Activated CD8-positive, alpha-beta T cell treated with anti-CD3 and anti-CD28 coated beads, Interleukin-2, amount 10 ng/mL, durations not matched to agents 7 days and 5 days (primary cell): ENCODE measurements at regions not wholly inside any gene's neighbourhood (a gene's known extent, or its start where the extent isn't known, plus 50 kb on each side); places are given as distances from the start of the nearest gene placed in this dataset.
"Not testable (repeated sequence)": the region's sequence is repeated elsewhere in the genome, so short reads cannot be mapped to it uniquely, and the experiment has no call there.

Experiments
- ATAC-seq: fragments of 150-1000 bp; cut with Tn5 transposase; one replicate; pipeline ENCODE4 v1.10.0; 2021; ENCODE audit warnings: moderate library complexity
- CTCF ChIA-PET: fragments of 350-600 bp; sonication (Branson Sonifier 250); formaldehyde crosslinking; loops from one replicate; lab custom pipeline; 2021; ENCODE audit warnings: antibody characterized with exemption; lab: Charles Lee
- POLR2A ChIA-PET: fragments of 350-600 bp; sonication (Branson Sonifier 250); formaldehyde crosslinking; loops from one replicate; lab custom pipeline; 2021; ENCODE audit warnings: antibody characterized with exemption; lab: Charles Lee
- DNase-seq: peaks from one replicate; pipeline ENCODE4 v3.0.0-alpha.2; 2020
- H3K27ac Mint-ChIP-seq: one replicate; pipeline ENCODE4 v1.8.0; 2021; ENCODE audit warnings: mild to moderate bottlenecking, mixed read lengths
- H3K27me3 Mint-ChIP-seq: one replicate; pipeline ENCODE4 v1.8.0; 2021; ENCODE audit warnings: low read depth, mixed read lengths
- H3K36me3 Mint-ChIP-seq: one replicate; pipeline ENCODE4 v1.8.0; 2021; ENCODE audit warnings: low read depth, mixed read lengths
- H3K4me1 Mint-ChIP-seq: one replicate; pipeline ENCODE4 v1.8.0; 2021; ENCODE audit warnings: low read depth, mixed read lengths
- H3K4me3 Mint-ChIP-seq: one replicate; pipeline ENCODE4 v1.8.0; 2021; ENCODE audit warnings: mild to moderate bottlenecking, mixed read lengths
- H3K9me3 Mint-ChIP-seq: one replicate; pipeline ENCODE4 v1.8.0; 2022; ENCODE audit warnings: mixed read lengths; ENCODE audit not compliant: insufficient read depth

DNA sequence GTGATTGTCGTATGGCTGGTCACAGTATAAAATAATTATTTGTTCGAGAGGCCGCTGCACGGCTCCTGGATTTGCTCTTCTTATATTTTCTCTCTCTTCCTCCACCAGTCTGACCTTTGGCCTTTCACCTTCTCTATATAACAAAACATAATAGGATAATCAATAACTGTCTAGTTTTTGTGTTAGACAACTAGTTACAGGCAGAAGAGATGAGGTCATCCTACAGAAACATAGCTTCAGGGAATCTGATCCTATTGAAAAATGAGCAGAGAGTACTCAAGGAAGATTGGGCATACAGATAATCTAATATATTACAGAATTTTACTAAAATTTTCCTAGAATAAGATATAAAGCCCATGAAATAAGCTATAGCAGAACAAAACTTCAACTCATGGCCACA, 731.3 kb upstream of the SLC39A10 start:
- DNase-seq (no peak), ATAC-seq (no peak)
- H3K4me1 Mint-ChIP-seq, result no peaks in the 10 kb centered on the region
- no peak overlapping the region for H3K4me3 Mint-ChIP-seq
- H3K9me3 Mint-ChIP-seq, result no peaks in the 10 kb centered on the region
- ChIA-PET CTCF (no interaction called here), POLR2A (no interaction called here)
- H3K27ac Mint-ChIP-seq, result no peak overlapping the region
- no peaks in the 10 kb centered on the region for H3K36me3 Mint-ChIP-seq
- H3K27me3 Mint-ChIP-seq, result no peaks in the 10 kb centered on the region

DNA sequence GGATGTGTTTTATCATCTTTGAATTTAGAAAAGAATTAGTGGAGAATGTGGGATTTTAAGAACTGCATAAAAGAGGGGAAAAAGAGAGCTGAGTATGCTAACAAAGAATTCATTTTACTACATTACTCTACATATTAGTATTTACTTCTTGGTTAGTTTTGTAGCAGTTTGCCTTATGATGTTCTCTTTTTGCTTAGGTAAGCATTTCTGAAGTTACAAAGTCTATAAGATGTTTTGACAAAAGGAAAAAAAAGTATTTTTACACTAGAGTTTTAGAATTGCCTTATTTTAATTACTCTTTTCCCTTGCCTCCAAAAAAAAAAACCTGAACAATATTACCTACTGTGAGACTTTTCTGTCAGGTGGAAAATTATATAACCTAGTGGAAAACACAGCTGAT, 739.5 kb upstream of the SLC39A10 start:
- ChIA-PET CTCF (no interaction called here), POLR2A (no interaction called here)
- ATAC-seq (no peak), DNase-seq (no peak)
- Mint-ChIP-seq H3K27me3 (no peaks in the 10 kb centered on the region), H3K9me3 (no peaks in the 10 kb centered on the region), H3K4me3 (no peak overlapping the region), H3K4me1 (no peaks in the 10 kb centered on the region), H3K27ac (no peak overlapping the region), H3K36me3 (no peaks in the 10 kb centered on the region)

DNA sequence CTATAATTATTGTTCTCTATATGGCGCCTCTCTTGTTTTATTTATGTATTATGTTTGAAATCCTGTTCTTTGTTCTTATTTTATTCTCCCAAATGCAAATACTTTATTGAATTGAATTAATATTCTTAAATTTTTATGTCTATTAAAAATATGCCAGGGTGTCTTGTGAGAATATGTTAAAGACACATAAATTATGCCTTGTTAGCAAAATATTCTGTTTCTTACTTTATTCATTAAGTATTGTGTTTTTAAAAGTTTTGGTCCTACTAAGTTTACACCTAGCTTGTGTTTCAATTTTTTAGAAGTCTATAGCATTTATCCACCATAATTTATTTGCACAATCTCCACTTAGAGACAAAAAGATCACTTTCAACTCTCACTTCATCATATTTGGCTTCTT, 741.5 kb upstream of the SLC39A10 start:
- Mint-ChIP-seq H3K9me3 (no peaks in the 10 kb centered on the region), H3K4me1 (no peaks in the 10 kb centered on the region), H3K27ac (no peak overlapping the region), H3K27me3 (no peaks in the 10 kb centered on the region), H3K4me3 (no peak overlapping the region), H3K36me3 (no peaks in the 10 kb centered on the region)
- CTCF ChIA-PET, result no interaction called here
- POLR2A ChIA-PET, result no interaction called here
- no peak for DNase-seq
- no peak for ATAC-seq

DNA sequence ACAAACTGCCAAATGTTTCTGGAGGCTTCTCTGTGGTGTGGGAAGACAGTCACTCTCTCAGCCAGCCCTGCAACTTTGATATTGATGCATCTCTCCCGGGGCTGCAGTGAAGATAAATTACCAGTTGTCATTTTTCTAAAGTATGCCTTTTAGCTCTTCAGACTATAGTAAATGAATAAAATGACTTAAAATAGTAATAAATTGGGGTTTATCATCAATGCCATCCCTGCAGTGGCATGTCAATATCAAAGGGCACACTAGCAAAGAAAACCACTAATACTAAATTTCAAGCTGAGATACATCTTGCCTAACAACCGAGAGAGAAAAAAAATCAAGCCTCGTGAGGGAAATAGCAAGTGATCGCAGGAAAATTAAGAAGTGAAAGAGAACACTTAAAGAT, 749.5 kb upstream of the SLC39A10 start:
- Mint-ChIP-seq H3K4me1 (no peaks in the 10 kb centered on the region), H3K36me3 (no peaks in the 10 kb centered on the region), H3K4me3 (no peak overlapping the region), H3K27ac (no peak overlapping the region), H3K27me3 (no peaks in the 10 kb centered on the region), H3K9me3 (no peaks in the 10 kb centered on the region)
- DNase-seq (no peak), ATAC-seq (no peak)
- CTCF ChIA-PET, result no interaction called here
- POLR2A ChIA-PET, result no interaction called here

DNA sequence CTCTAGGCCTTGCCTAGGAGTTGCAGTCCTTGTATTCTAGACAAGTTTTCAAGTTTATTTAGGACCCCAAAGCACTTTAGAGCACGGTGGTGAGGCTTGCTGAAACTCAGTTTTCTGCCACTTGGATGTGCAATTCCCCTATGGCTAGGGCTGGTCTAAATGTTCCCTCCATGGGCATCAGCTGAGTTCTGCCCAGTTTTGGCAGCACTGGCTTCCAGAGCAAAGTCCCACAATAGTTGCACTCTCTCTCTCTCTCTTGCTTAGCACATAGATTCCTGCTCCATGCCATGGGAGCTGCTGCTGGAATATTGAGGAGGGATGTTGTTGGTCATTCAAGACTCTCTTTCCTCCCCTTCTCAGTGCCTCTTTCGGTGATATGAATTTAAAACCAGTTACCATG, 760.2 kb upstream of the SLC39A10 start:
- H3K27me3 Mint-ChIP-seq, result no peaks in the 10 kb centered on the region

DNA sequence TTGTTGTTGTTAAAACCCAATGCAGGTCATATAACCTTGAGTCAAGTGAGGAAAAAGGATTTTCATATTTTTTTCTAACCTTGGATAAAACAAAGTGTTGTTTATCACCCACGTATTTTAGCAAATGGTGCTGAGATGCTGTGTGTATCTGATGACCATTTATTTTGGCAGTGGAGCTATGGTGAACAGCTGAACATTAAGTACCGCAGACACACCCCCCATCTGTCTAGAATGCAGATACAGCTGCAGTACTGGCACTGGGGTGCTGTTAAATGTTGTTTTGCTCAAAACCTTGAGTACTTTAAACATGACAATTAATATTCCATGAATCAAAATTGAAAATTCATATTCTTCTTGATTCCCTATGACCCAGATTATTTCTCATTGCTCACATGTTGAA, 773.3 kb upstream of the SLC39A10 start:
- POLR2A ChIA-PET, result no interaction called here
- no peaks in the 10 kb centered on the region for H3K9me3 Mint-ChIP-seq
- H3K4me1 Mint-ChIP-seq, result no peaks in the 10 kb centered on the region
- H3K36me3 Mint-ChIP-seq, result no peaks in the 10 kb centered on the region
- H3K27me3 Mint-ChIP-seq, result no peaks in the 10 kb centered on the region
- CTCF ChIA-PET, result no interaction called here
- DNase-seq (no peak), ATAC-seq (no peak)
- no peak overlapping the region for H3K4me3 Mint-ChIP-seq
- H3K27ac Mint-ChIP-seq, result no peak overlapping the region

More for the DNA sequence above, 760.2 kb upstream of the SLC39A10 start:
- Mint-ChIP-seq H3K4me1 (no peaks in the 10 kb centered on the region), H3K27ac (no peak overlapping the region), H3K4me3 (no peak overlapping the region), H3K9me3 (no peaks in the 10 kb centered on the region), H3K36me3 (no peaks in the 10 kb centered on the region)
- DNase-seq (no peak), ATAC-seq (no peak)
- ChIA-PET POLR2A (no interaction called here), CTCF (no interaction called here)

DNA sequence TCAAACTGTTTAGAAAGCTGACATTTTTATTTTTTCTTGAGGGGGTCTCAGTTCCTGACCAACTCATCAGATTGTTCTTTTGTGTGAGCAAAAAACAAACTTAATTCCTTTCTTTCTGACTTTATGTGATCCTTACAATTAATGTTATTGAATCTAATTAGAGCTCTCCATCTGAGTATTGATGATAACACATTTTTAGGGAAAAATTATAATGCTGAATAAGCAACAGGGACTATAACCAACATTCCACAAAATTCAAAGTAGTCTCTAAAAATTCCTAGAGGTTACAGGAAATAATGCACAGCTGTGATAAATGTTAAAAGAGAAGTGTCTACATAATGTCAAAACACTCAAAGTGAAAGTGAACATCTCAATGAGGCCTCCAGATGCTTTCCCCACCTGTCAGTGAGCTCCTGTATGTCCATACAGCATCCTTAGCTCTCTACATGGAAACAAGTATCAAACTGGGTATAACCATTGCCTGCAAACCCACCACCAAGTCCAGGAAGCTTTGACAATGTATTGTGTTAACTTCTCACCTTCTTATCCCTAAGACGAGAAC, 786.0 kb upstream of the SLC39A10 start:
- Mint-ChIP-seq H3K27me3 (no peaks in the 10 kb centered on the region), H3K36me3 (no peaks in the 10 kb centered on the region), H3K4me3 (no peak overlapping the region), H3K9me3 (no peaks in the 10 kb centered on the region), H3K27ac (no peak overlapping the region), H3K4me1 (no peaks in the 10 kb centered on the region)
- CTCF ChIA-PET, result no interaction called here
- ATAC-seq, result no peak
- no peak for DNase-seq
- POLR2A ChIA-PET, result no interaction called here

DNA sequence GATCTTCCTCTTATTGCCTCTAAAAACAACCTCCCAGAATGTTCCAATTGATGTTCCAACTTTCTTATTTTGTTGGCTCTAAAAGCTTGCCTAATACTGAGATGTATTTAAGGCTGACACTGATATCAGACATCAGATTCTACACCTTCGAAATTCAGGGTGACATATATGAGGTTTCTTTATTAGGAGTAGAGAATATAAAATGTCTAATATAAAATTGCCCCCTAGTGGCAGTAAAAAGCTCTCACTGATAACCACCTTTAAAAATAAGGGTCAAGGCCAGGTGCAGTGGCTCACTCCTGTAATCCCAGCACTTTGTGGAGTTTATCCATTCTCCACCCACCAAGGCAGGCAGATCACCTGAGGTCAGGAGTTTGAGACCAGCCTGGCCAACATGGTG, 789.7 kb upstream of the SLC39A10 start:
- Mint-ChIP-seq H3K4me3 (no peak overlapping the region), H3K36me3 (no peaks in the 10 kb centered on the region), H3K27me3 (no peaks in the 10 kb centered on the region), H3K4me1 (no peaks in the 10 kb centered on the region), H3K9me3 (no peaks in the 10 kb centered on the region), H3K27ac (no peak overlapping the region)
- POLR2A ChIA-PET, result no interaction called here
- CTCF ChIA-PET, result interaction anchor here (0.6 kb wide), 1 partner anchor 14 kb away, joined by 3 read pairs; no protein-coding TSS in a partner anchor
- ATAC-seq (no peak), DNase-seq (no peak)

DNA sequence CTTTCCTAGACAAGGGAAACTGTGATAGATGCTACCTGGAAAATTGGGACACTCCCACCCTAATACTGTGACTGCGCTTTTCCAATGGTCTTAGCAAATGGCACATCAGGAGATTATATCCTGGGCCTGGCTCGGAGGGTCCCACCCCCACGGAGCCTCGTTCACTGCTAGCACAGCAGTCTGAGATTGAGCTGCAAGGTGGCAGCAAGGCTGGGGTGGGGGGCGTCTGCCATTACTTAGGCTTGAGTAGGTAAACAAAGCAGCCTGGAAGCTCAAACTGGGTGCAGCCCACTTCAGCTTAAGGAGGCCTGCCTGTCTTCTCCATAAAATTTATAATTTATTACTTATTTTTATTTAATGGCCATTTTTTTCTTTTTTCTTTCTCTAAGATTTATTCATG, 802.1 kb upstream of the SLC39A10 start:
- H3K4me3 Mint-ChIP-seq, result no peak overlapping the region
- no peaks in the 10 kb centered on the region for H3K36me3 Mint-ChIP-seq
- ATAC-seq, result no peak
- no peaks in the 10 kb centered on the region for H3K4me1 Mint-ChIP-seq
- no peak overlapping the region for H3K27ac Mint-ChIP-seq
- H3K27me3 Mint-ChIP-seq, result no peaks in the 10 kb centered on the region
- CTCF ChIA-PET, result no interaction called here
- POLR2A ChIA-PET, result no interaction called here
- H3K9me3 Mint-ChIP-seq, result no peaks in the 10 kb centered on the region
- DNase-seq, result no peak

DNA sequence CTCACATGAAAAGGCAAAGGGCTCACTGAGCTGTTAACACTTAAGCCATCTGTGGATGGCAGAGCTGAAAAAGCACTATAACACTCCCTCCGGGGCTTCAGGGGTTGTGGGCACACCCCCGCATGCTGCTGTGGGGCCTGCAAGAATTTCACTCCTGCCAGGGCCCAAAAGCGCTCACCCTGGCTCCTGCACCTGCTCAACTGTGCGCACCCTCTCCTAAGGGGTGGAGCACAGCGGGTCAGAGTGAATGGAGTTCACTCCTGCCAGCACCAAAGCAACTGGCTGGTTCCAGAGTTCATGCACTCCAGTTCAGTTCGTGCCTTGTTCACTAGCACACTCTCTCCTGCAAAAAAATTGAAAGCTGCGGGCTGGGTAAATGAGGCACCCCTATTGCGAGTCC, 814.2 kb upstream of the SLC39A10 start:
- H3K27ac Mint-ChIP-seq, result no peak overlapping the region
- no peaks in the 10 kb centered on the region for H3K4me1 Mint-ChIP-seq
- H3K27me3 Mint-ChIP-seq, result no peaks in the 10 kb centered on the region
- ATAC-seq (no peak), DNase-seq (no peak)
- H3K9me3 Mint-ChIP-seq, result no peaks in the 10 kb centered on the region
- CTCF ChIA-PET, result no interaction called here
- POLR2A ChIA-PET, result no interaction called here
- H3K4me3 Mint-ChIP-seq, result no peak overlapping the region
- no peaks in the 10 kb centered on the region for H3K36me3 Mint-ChIP-seq

DNA sequence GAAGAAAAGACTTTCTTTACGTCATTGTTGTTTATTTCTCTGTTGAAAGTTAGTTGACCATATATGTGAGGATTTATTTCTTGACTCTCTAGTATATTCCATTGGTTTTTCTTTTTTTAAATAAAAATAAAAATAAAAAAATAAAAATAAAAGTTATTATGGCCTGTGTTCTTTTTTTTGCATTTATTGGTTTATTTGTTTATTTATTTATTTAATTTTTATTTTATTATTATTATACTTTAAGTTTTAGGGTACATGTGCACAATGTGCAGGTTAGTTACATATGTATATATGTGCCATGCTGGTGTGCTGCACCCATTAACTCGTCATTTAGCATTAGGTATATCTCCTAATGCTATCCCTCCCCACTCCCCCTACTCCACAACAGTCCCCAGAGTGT, 822.7 kb upstream of the SLC39A10 start:
- DNase-seq, ATAC-seq, CTCF ChIA-PET: not testable (repeated sequence)

DNA sequence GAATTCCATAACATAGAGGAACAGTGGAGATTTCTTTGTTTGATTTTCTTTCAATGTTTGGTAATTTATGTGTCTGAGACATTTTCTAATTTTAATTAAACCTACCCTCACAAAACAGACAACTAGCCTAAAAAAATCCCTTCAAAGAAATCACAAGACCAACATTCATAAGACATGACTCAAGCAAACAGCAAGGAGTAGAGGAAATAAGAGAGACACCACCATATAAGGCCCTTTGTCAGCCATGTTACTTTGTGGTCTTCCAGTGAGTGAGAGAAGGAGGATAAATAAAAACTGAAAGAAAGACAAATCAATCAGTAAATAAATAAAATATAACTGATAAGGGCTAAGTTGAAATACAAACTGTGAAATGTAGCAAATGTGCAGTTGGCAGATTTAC, 830.8 kb upstream of the SLC39A10 start:
- POLR2A ChIA-PET, result no interaction called here
- H3K36me3 Mint-ChIP-seq, result no peaks in the 10 kb centered on the region
- H3K27ac Mint-ChIP-seq, result no peak overlapping the region

More for the DNA sequence above, 822.7 kb upstream of the SLC39A10 start:
- H3K9me3 Mint-ChIP-seq, H3K36me3 Mint-ChIP-seq, H3K27me3 Mint-ChIP-seq, H3K4me1 Mint-ChIP-seq, H3K27ac Mint-ChIP-seq, H3K4me3 Mint-ChIP-seq, POLR2A ChIA-PET: not testable (repeated sequence)

DNA sequence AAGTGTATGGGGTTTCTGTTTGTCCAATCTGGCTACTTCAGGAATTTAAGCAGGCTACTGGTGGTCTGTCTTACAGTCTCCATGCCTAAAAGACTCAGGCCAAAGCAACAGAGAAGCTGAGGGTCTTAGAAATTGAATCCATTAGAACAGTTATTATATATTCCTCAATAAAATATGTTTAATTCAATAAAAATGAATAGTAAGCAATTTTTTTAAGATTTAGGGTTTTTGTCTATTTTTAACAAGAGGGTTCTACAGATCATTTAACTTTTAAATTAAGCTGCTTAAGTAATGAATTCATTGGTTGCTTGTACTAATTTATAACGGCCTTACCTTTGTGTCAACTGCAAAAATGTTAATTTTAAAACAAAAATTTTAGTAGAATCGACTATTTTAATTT, 832.6 kb upstream of the SLC39A10 start:
- H3K4me1 Mint-ChIP-seq, result no peaks in the 10 kb centered on the region
- no peak overlapping the region for H3K4me3 Mint-ChIP-seq
- ATAC-seq (no peak), DNase-seq (no peak)
- no peaks in the 10 kb centered on the region for H3K27me3 Mint-ChIP-seq
- ChIA-PET CTCF (no interaction called here), POLR2A (no interaction called here)
- H3K9me3 Mint-ChIP-seq, result no peaks in the 10 kb centered on the region
- H3K36me3 Mint-ChIP-seq, result no peaks in the 10 kb centered on the region
- no peak overlapping the region for H3K27ac Mint-ChIP-seq

More for the DNA sequence above, 830.8 kb upstream of the SLC39A10 start:
- CTCF ChIA-PET, result no interaction called here
- Mint-ChIP-seq H3K4me1 (no peaks in the 10 kb centered on the region), H3K27me3 (no peaks in the 10 kb centered on the region), H3K4me3 (no peak overlapping the region), H3K9me3 (no peaks in the 10 kb centered on the region)
- ATAC-seq (no peak), DNase-seq (no peak)
